ENCODE measurements at regions not wholly inside any gene's neighbourhood (a gene's known extent, or its start where the extent isn't known, plus 50 kb on each side); places are given as distances from the start of the nearest gene placed in this dataset.

DNA sequence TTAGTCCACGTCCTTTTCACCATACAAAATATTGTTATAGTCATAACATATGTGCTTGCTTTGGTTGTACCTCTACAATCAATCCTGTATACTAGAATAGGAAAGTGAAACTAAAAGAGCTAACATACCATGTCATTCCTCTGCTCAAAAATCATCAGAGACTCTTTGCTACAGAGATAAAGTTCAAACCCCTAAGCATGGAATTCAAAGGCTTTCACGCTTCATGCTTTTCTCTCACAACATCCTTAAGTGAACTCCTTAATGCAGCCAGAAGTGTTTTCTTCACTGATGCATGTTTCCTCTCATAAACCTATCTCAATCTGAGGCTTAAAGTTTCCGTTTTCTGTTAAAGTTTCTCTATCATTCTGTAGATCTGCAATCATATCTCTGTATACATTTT is 744.6 kb upstream of the IGFBP7 start:
- no peak for DNase-seq
- Histone ChIP-seq H3K4me1 (ENCODE audit: insufficient read depth) (no peaks in the 10 kb centered on the region), H3K27ac (no peak overlapping the region), H3K27me3 (no peaks in the 10 kb centered on the region), H3K4me3 (no peak overlapping the region), H3K9me3 (no peaks in the 10 kb centered on the region), H3K36me3 (no peaks in the 10 kb centered on the region)
- TF ChIP-seq POLR2A (IDR thresholded peaks at IDR 0.05) (no peak), EP300 (IDR thresholded peaks at IDR 0.05) (no peak)
- TF ChIP-seq, protein P1, sequence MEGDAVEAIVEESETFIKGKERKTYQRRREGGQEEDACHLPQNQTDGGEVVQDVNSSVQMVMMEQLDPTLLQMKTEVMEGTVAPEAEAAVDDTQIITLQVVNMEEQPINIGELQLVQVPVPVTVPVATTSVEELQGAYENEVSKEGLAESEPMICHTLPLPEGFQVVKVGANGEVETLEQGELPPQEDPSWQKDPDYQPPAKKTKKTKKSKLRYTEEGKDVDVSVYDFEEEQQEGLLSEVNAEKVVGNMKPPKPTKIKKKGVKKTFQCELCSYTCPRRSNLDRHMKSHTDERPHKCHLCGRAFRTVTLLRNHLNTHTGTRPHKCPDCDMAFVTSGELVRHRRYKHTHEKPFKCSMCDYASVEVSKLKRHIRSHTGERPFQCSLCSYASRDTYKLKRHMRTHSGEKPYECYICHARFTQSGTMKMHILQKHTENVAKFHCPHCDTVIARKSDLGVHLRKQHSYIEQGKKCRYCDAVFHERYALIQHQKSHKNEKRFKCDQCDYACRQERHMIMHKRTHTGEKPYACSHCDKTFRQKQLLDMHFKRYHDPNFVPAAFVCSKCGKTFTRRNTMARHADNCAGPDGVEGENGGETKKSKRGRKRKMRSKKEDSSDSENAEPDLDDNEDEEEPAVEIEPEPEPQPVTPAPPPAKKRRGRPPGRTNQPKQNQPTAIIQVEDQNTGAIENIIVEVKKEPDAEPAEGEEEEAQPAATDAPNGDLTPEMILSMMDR (IDR thresholded peaks at IDR 0.05): no peak
- 6 to 17% (median 9%) methylated on average over 3 of the region's 3 CpGs for WGBS, 3 donors
- intact Hi-C loops (cut with DNase I): no loop called here

DNA sequence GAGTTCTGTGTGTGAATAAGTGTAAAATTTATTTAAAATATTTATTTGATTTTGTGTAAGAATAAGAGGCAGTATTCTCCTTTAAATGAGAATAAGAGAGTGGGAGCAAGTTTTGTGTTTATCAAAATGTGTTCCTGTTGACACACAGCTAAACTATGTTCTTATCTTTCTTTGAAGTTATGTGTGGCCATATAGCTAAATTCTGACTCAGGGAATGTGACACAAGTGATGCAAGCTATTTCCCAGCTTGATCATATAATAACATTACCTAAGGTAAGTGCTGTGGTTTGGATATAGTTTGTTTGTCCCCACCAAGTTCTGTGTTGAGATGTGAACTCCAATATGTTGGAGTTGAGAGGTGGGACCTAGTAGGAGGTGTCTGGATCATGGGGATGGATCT is 740.0 kb upstream of the IGFBP7 start:
- no peak overlapping the region for H3K4me3 ChIP-seq
- no peak overlapping the region for H3K27ac ChIP-seq
- H3K27me3 ChIP-seq: no peaks in the 10 kb centered on the region
- no peaks in the 10 kb centered on the region for H3K4me1 ChIP-seq (ENCODE audit: insufficient read depth)
- no peaks in the 10 kb centered on the region for H3K36me3 ChIP-seq
- no peaks in the 10 kb centered on the region for H3K9me3 ChIP-seq
- no peak for DNase-seq
- no peak for TF ChIP-seq POLR2A (IDR thresholded peaks at IDR 0.05)
- TF ChIP-seq EP300 (IDR thresholded peaks at IDR 0.05): no peak
- TF ChIP-seq, protein P1 (IDR thresholded peaks at IDR 0.05): no peak
- intact Hi-C loops (cut with DNase I): no loop called here

DNA sequence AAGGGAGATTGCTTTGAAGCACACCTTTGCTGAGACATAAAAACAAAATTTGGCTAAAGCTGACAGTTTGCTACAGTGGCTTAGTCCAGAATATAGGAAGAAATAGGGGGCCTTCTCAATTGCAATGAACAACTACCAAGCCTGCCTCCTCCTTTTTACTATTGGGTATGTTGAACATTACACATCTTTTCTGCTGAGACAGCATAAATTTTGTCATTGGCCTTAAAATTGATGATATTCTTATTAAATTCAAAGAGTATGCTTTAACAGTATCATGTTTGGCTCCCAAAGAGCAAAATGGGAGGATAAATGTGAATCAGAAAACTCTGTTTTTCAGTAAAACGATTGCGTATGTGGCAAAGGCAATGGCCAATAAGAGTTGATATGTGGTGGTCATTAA is 721.9 kb upstream of the IGFBP7 start:
- Histone ChIP-seq H3K9me3 (no peaks in the 10 kb centered on the region), H3K36me3 (no peaks in the 10 kb centered on the region), H3K4me3 (no peak overlapping the region), H3K27me3 (no peaks in the 10 kb centered on the region), H3K27ac (no peak overlapping the region), H3K4me1 (ENCODE audit: insufficient read depth) (no peaks in the 10 kb centered on the region)
- intact Hi-C loops (cut with DNase I): no loop called here
- 87 to 91% (median 91%) methylated on average over 2 of the region's 2 CpGs for WGBS, 3 donors
- no peak for DNase-seq
- TF ChIP-seq, protein P1 (IDR thresholded peaks at IDR 0.05): no peak
- TF ChIP-seq EP300 (IDR thresholded peaks at IDR 0.05): no peak
- no peak for TF ChIP-seq POLR2A (IDR thresholded peaks at IDR 0.05)

DNA sequence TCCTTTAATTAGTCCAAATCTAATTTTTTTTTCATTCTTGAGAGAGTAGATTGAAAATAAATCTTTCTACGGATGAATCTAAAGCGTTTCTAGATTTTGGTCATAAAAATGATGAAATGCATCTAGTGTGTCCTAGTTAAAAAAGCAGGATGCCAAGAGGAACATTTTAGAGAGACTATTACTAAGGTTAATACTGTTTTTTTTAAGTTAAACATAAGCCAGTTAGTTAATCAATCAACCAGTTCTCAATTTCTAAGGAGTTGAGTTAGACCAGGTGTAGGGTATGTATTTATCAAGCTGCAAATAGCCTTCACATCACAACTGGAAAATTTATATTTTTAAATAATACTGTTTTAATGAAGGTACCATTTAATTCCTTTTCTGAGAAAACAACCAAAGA is 679.5 kb upstream of the IGFBP7 start:
- no peaks in the 10 kb centered on the region for H3K27me3 ChIP-seq
- H3K9me3 ChIP-seq: no peaks in the 10 kb centered on the region
- no peak overlapping the region for H3K27ac ChIP-seq
- intact Hi-C loops (cut with DNase I): no loop called here
- DNase-seq: no peak
- H3K4me1 ChIP-seq (ENCODE audit: insufficient read depth): no peaks in the 10 kb centered on the region
- WGBS, 3 donors: 4 to 7% (median 4%) methylated on average over 2 of the region's 2 CpGs
- H3K36me3 ChIP-seq: no peaks in the 10 kb centered on the region
- H3K4me3 ChIP-seq: no peak overlapping the region
- TF ChIP-seq, protein P1 (IDR thresholded peaks at IDR 0.05): no peak
- TF ChIP-seq POLR2A (IDR thresholded peaks at IDR 0.05): no peak
- TF ChIP-seq EP300 (IDR thresholded peaks at IDR 0.05): no peak

DNA sequence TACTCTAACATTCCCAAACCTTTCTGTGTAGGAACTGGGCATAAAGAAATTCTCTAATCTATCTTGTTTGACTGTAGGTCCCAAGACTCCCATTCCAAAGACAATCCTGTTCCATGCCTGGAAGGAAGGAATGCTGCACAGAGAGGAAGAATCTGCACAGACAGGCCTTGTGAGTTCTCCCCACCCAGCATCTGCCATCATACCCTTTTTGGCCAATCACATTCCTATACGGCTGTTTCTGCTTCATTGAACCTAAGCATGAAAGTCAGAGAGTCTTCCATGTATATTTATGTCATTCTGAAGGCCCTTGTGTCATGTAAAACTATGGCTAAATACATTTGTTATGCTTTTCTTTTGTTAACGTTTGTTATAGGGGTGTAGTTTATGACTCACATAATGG is 667.7 kb upstream of the IGFBP7 start:
- no peaks in the 10 kb centered on the region for H3K4me1 ChIP-seq (ENCODE audit: insufficient read depth)
- no peak for DNase-seq
- WGBS, 3 donors: 61 to 77% (median 65%) methylated on average over 2 of the region's 2 CpGs

More for the DNA sequence above, 667.7 kb upstream of the IGFBP7 start:
- H3K9me3 ChIP-seq: no peaks in the 10 kb centered on the region
- intact Hi-C loops (cut with DNase I): no loop called here
- H3K27ac ChIP-seq: no peak overlapping the region
- no peak overlapping the region for H3K4me3 ChIP-seq
- no peaks in the 10 kb centered on the region for H3K27me3 ChIP-seq
- H3K36me3 ChIP-seq: no peaks in the 10 kb centered on the region
- TF ChIP-seq EP300 (IDR thresholded peaks at IDR 0.05) (no peak), POLR2A (IDR thresholded peaks at IDR 0.05) (no peak)
- TF ChIP-seq, protein P1 (IDR thresholded peaks at IDR 0.05): no peak
